DLD1 (cell line): ENCODE measurements at regions not wholly inside any gene's neighbourhood (a gene's known extent, or its start where the extent isn't known, plus 50 kb on each side); places are given as distances from the start of the nearest gene placed in this dataset.

Source experiments
- in situ Hi-C: cut with HindIII; loops from 2 replicates; pipeline ENCODE4 v1.10.0; 2017; ENCODE audit warnings: low sequenced_read_pairs

DNA sequence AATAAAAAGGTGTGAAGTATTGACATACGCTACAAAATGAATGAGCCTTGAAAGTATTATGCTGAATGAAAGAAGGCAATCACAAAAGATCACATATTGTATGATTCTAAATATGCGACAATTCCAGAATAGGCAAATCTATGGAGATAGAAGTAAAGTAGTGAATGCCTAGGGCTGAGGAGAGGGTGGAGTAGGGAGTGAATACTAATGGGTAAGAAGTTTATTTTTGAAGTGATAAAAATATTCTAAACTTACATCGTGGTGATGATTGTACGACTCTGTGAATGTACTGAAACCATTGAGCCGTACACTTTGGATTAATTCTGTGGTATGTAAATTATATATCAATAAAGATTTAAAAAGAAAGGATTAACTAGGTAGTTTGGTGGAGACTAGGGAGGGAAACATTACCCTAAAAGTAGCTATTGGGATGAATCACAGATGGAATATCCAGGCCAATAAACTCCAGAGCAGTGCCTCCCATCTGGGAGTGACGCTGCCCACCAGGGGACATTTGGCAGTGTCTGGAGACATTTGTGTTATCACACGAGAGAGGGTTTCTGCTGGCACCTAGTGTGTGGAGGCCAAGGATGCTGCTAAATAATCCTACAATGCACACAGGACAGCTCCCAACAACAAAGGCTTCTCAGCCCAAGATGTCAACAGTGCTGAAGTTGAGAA lies 214.2 kb upstream of the PCSK2 start:
- in situ Hi-C loops = no loop called here

DNA sequence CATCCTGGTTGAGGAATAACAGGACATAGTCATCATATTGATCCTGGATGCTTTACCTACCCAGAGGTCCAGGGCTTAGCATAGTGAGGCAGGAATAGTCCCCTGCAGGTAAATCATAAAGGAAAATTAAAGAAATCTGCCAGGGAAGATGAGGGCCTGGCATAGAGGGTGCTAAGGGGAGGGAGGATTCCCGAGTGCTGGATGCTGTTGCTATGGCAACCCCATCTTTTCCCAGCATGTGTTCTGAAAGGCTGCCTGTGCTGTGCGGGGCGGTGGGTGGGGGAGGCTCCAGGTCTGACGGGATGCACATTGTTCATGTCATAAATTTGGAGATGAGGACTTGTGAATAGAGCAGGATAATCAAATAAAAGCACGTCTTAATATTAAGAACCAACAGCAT lies 212.6 kb upstream of the PCSK2 start:
- in situ Hi-C loops = no loop called here

DNA sequence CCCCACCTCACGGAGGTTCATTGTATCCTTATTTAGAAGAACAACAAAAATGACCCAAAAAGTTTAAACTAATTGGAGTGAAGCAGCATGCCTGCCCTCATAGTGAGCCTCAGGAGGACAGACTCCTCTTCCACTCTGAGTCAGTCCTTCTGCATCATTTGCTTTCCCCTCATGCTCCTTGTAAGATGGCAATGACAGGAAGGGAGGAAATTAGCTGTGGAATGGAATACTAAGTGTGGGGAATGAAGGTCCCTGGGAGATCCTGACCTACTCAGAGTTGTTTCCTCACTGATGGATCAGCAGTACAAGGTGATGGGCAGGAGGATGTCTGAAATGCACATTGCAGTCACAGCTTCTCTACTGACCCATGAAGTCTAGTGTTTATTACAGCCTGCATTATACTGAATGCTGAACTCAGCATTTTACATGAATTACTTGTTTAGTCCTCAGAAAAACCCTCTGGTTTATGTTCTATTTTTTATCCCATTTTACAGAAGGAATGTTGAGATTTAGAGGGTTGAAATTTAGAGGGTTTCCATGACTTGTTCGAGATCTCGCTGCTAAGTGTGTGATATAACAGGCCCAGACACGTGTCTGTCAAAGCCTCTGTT lies 212.0 kb upstream of the PCSK2 start:
- in situ Hi-C loops = no loop called here

GRCh38 chr20:17017232-17017631 lies 209.6 kb upstream of the PCSK2 start:
- in situ Hi-C loops = no loop called here

GRCh38 chr20:17021481-17021880 lies 205.4 kb upstream of the PCSK2 start:
- in situ Hi-C loops = no loop called here

DNA sequence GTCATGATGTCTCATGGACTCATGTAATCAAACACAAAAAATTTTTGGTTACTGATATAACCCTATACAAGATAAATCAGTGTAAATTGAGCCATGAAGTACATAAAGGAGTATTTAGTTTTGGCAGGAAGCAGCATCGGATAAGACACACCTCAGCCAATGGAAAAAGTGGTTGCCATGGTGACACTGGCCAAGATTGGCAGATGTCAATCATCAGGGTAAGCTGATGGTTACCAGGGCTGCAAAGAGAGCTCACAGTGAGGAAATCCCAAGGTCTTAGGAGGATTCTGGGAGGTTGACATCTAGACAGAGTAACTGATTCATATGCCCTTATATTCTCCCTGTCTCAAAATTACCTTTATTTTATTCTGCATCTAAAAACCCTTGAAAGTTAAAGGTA lies 203.8 kb upstream of the PCSK2 start:
- in situ Hi-C loops = no loop called here

DNA sequence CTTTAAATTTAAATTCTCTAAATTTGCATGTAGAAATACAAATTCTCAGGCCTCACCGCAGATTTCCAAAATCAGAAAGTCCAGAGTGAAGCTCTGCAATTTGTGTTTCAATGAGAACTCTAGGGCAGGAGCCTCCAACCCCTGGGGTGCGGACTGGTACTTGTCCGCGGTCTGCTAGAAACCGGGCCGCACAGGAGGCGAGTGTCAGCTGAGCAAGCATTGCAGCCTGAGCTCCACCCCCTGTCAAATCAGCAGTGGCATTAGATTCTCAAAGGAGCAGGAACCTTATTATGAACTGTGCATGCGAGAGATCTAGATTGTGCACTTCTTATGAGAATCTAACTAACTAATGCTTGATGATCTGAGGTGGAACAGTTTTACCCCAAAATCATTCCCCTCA lies 203.0 kb upstream of the PCSK2 start:
- in situ Hi-C loops = no loop called here

DNA sequence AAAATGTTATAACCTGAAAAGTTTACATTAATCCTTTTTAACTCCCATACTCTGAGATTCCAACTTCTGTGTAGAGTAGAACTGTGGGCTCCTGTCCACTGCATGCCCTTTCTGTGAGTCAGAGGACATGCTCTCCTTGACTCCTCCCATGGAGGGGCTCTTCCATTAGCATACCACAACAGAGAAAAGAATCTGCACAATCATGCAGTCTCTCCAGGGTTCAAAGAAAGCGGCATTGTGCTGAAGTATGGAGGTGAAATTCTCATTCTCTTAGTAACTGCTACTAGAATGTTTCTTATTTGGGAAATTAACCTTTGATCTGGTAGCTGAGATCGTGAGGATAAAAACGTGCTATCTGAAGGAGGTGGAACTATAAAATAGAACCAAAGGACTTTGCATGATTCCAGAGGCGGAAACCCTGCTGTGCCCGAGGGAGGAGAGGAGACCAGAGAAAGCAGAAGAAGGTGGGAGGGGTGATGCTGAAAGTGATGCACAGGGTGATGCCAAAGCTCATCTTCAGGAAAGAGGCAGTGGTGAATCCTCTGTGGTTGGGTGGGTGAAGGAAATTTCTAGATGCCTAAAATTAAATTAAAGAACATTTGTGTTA lies 202.2 kb upstream of the PCSK2 start:
- in situ Hi-C loops = no loop called here

- in situ Hi-C loops = no loop called here
Measured at GRCh38 chr20:17026346-17026745, 200.5 kb upstream of the PCSK2 start.

DNA sequence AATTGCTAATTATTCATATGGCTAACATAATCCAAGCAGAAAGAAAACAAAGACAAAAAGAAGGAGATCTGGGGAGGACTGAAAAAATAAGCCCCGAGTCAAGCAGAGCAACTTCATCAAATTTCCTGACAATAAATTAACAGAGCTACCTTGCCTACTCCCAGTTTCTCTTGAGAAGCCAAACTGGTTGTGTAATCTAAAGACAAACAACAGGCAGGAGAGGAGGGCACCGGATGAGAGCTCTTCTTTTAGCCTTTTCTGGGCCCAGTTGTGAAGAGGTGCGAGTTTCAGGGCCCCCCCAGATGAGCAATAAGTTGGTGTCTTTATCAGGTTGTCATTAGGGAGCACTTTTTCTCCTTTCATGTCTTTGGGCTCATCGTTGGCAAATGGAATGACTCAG lies 197.1 kb upstream of the PCSK2 start:
- in situ Hi-C loops = no loop called here

DNA sequence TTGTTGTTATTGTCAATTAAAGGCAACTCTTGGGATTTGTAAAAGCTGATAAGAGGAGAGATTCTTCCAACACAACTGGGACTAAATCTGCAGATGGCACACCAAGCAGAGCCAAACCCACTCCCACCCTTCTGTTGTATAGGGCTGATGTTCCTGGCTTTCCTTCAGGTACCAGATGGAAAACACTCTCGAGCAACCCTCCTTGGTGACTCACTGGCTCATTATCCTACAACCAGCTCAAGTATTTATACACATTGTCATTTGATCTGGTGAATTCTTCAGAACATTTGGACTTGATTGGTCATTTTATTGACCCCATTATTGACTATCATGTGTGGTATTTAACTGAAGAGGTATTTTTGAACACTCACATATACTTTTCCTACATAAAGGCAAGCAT lies 190.3 kb upstream of the PCSK2 start:
- in situ Hi-C loops = no loop called here

- in situ Hi-C loops = no loop called here
Measured at GRCh38 chr20:17042122-17042521, 184.7 kb upstream of the PCSK2 start.

DNA sequence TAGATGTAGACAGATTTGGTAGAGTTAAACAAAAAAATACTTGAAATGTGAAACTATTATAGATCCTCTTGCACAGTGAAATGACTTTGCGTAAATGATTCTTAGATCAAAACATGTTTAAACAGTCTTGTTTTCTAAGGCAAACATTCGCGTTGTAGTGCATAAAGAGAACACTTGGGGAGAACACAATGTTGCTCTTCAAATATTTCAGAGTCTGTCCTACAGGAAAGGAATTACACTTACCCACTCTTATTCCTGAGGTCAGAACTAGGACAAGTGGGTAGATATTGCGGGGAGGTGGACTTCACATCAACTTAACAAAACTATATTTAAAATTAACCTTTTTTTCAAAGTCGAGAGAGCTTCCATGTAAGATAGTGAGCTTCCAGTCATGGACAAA lies 183.5 kb upstream of the PCSK2 start:
- in situ Hi-C loops = no loop called here

GRCh38 chr20:17044891-17045290 lies 181.9 kb upstream of the PCSK2 start:
- in situ Hi-C loops = no loop called here

DNA sequence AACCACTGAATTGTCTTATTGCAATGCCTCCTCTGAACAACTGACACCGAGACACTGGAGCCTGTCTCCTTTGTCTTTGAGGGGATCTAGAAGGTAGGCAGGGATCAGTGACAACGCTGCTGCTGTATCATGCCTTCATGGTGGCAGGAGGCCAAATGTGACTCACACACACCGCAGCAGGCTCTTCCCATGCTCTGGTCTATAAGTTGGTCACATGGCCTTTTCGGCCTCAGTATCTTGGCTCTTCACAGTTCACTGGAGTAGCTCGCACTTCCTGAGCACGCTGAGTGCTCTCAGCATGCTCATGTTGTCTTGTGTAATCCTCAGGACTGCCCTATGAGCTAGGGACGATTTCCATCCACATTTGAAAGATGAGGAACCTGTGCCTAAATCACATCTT lies 167.4 kb upstream of the PCSK2 start:
- in situ Hi-C loops = no loop called here

GRCh38 chr20:17061715-17062114 lies 165.1 kb upstream of the PCSK2 start:
- in situ Hi-C loops = no loop called here

DNA sequence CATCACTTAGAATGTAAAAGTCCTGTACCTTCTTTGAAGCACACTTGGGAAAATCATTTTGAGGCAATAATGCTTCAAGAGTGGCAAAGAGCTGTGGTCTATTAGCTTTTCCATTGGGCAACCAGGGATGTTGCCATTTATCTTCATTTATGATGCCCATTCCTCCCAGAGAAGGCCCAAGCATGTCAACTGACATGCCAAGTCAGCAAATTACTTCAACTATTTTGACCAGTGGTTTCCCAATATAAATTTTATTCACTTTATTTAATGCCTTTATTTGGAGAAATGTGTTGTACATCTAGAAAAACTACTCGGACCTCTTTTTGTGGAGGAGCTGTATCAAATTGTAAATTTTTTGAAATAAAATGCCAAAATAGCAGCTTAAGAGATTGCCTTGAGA lies 164.1 kb upstream of the PCSK2 start:
- in situ Hi-C loops = no loop called here

DNA sequence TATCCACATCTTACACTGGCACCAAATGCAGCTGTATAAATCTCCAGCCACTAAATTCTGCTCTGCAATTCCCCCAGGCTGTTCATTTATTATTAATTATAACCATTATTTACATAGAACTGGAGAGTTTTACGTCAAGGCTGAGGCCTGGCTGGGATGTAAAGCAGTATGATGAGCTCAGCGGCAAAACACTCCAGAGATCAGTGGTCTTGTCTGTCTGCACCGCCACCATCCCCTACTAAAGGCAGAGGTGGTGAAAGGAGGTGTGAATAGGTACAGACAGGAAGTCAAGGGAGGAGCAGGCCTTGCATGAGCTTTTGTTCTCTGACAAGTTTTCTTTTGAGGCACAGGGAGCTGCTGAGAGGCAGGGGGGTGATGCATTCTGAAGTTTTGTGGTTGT lies 159.9 kb upstream of the PCSK2 start:
- in situ Hi-C loops = no loop called here

GRCh38 chr20:17068084-17068711 lies 158.6 kb upstream of the PCSK2 start:
- in situ Hi-C loops = no loop called here

DNA sequence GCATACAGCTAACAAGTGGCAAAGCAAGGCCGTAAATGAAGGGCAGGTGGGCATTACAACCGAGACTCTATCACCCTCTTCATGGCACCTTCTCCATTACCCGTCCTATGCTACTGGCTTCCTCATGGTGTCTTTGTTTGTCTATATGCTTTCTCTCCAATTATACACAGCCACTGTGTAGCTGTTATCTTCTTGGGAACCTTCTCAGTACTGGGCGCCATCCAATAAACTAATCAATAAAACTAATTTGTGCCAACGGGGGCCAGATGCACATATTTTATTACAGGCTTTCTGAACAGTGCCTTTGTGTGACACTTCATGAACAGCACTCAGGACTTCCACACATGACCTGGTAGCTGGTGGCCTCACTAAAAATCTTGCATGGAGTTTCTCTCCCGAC lies 149.8 kb upstream of the PCSK2 start:
- in situ Hi-C loops = no loop called here

DNA sequence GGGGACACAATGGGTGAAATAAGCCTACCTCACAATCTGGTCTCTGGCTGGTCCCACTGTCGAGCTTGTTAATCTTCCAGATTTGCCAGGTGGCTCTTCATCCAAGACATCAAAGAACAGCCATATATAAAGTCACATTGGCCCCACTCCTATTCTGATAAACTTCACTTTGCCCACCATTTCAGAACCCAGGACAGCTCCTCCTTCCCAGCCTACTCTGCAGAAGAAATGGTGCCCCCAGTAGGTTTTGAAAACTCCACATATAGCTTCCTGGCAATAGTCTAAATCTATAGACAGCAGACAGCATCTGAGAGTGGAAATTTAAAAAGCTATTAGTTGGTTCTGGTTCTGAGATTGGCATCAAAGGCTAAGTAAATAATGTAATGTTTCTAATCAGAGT lies 143.1 kb upstream of the PCSK2 start:
- in situ Hi-C loops = no loop called here

DNA sequence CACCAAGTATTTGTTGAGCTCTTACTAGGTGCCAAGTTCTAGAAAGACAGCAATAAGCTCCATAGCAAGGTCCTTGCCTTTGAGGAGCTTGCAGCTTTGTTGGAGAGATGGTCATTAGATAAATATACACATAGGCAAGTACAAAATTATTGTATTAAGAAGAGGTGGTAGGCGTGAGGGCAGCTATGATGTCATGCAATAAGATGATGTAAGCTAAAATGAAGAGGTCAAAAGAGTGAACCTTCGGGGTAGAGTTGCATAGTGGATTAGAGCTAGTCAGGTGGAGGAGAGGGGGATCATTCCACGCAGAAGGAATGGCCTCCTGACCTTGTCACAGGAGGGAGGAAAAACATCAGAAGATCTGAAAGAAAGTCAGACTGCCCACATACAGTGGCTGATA lies 141.9 kb upstream of the PCSK2 start:
- in situ Hi-C loops = no loop called here
